HG03565 (cell line): ENCODE measurements at regions not wholly inside any gene's neighbourhood (a gene's known extent, or its start where the extent isn't known, plus 50 kb on each side); places are given as distances from the start of the nearest gene placed in this dataset.
A peak's percentile ranks its signal among the peaks of the same experiment; 100 is the strongest.

Experiments used
- ATAC-seq: cut with Tn5 transposase; IDR thresholded peaks from one replicate; pipeline ENCODE4 v1.9.1; 2021; ENCODE audit warnings: mild to moderate bottlenecking, moderate library complexity; ENCODE audit not compliant: unreplicated experiment

- ATAC-seq: no peak
Measured at GRCh38 chr15:46682969-46683791, 1034.1 kb upstream of the SEMA6D start.

- ATAC-seq: no peak
Measured at GRCh38 chr15:46685096-46685495, 1032.2 kb upstream of the SEMA6D start.

GRCh38 chr15:46685681-46686080, 1031.6 kb upstream of the SEMA6D start:
- no peak for ATAC-seq

- no peak for ATAC-seq
Measured at GRCh38 chr15:46696281-46696680, 1021.0 kb upstream of the SEMA6D start.

- no peak for ATAC-seq
Measured at GRCh38 chr15:46701346-46701745, 1016.0 kb upstream of the SEMA6D start.

GRCh38 chr15:46701896-46702295, 1015.4 kb upstream of the SEMA6D start:
- no peak for ATAC-seq

GRCh38 chr15:46703020-46703861, 1014.1 kb upstream of the SEMA6D start:
- ATAC-seq: peak; percentile 60

GRCh38 chr15:46703871-46704637, 1013.3 kb upstream of the SEMA6D start:
- peak; percentile 37 for ATAC-seq

GRCh38 chr15:46707452-46707851, 1009.9 kb upstream of the SEMA6D start:
- no peak for ATAC-seq

GRCh38 chr15:46708226-46708625, 1009.1 kb upstream of the SEMA6D start:
- no peak for ATAC-seq

- ATAC-seq: no peak
Measured at GRCh38 chr15:46709460-46710083, 1007.7 kb upstream of the SEMA6D start.

GRCh38 chr15:46710401-46710960, 1006.8 kb upstream of the SEMA6D start:
- no peak for ATAC-seq

GRCh38 chr15:46713045-46713444, 1004.3 kb upstream of the SEMA6D start:
- ATAC-seq: no peak

- no peak for ATAC-seq
Measured at GRCh38 chr15:46714950-46715349, 1002.4 kb upstream of the SEMA6D start.

GRCh38 chr15:46723308-46723707, 994.0 kb upstream of the SEMA6D start:
- no peak for ATAC-seq

- ATAC-seq: no peak
Measured at GRCh38 chr15:46732060-46732459, 985.2 kb upstream of the SEMA6D start.

- ATAC-seq: no peak
Measured at GRCh38 chr15:46735115-46735514, 982.2 kb upstream of the SEMA6D start.

- ATAC-seq: no peak
Measured at GRCh38 chr15:46751303-46751702, 966.0 kb upstream of the SEMA6D start.

GRCh38 chr15:46753946-46754345, 963.4 kb upstream of the SEMA6D start:
- no peak for ATAC-seq

GRCh38 chr15:46763091-46763490, 954.2 kb upstream of the SEMA6D start:
- ATAC-seq: no peak
